ENCODE measurements at regions not wholly inside any gene's neighbourhood (a gene's known extent, or its start where the extent isn't known, plus 50 kb on each side); places are given as distances from the start of the nearest gene placed in this dataset.

DNA sequence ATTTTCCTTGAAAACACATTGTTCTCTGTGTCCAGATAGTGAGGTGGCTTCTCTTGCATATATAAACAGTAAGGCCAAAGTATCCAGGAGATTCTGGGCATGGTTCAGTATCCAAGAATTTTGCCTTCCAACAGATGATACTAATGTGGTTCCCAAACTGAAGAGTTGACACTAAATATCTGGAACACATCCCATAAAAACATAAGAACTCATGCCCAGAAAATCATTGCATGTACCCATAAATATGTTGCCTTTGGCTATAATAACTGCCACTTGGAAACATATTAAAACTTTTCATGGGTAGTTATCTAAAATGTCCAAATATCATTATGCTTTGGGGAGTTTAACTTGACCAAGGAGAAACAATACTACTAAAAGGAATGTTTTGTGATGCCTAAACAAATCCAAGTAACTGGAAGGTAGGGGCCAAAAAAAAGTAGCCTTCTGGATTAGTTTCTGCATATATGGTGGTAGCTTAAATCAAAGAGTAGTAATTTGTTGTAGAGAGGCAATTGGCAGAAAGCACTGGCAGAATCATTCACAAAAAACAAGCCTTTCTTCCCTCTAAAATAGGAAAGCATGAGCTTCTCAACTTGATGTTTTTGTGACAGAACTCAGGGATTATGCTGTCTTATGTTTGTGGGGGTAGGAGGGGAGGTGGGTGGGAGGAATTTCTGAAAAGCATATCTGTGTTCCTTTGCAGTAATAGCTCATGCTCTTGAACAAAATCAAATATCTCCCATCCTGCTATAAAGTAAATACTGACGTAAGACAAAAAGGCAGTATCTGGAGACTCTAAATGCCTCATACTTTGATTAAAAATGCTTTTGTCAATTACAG is 753.9 kb downstream of the TUSC7 start (continued):
- TF ChIP-seq CREB1 (IDR thresholded peaks at IDR 0.05) (no peak), ZNF274 (IDR thresholded peaks at IDR 0.05; ENCODE audit: borderline replicate concordance, extremely low read depth, low read length) (no peak)
